ENCODE measurements at regions not wholly inside any gene's neighbourhood (a gene's known extent, or its start where the extent isn't known, plus 50 kb on each side); places are given as distances from the start of the nearest gene placed in this dataset.

- peaks cover 2% of the 10 kb centered on the region for H3K27me3 ChIP-seq (ENCODE audit: insufficient read depth, low read length, poor library complexity)
- no peaks in the 10 kb centered on the region for H3K4me1 ChIP-seq (ENCODE audit: insufficient read depth, low read length)
- H4K20me1 ChIP-seq (ENCODE audit: insufficient read depth, low read length) = no peaks in the 10 kb centered on the region
- no peak for DNase-seq
- TF ChIP-seq EZH2 (IDR thresholded peaks at IDR 0.05; ENCODE audit: borderline replicate concordance, low read depth, low read length, severe bottlenecking) (no peak), CTCF (IDR thresholded peaks at IDR 0.05; ENCODE audit: borderline replicate concordance, extremely low read depth, low read length, poor library complexity, severe bottlenecking) (no peak)
- no peak overlapping the region for H3K4me3 ChIP-seq (ENCODE audit: low read depth in 1 of 2, low read length in 2 of 2)
- ATAC-seq (ENCODE audit: insufficient read depth, low read depth) = no peak
- no peak overlapping the region for H3K27ac ChIP-seq (ENCODE audit: low read length)
- no peaks in the 10 kb centered on the region for H3K36me3 ChIP-seq (ENCODE audit: insufficient read depth, low read length)
- no peaks in the 10 kb centered on the region for H3K9me3 ChIP-seq (ENCODE audit: insufficient read depth, low read length, severe bottlenecking)
- H3K4me2 ChIP-seq (ENCODE audit: insufficient read depth, low read length) = no peak overlapping the region
- H2AFZ ChIP-seq (ENCODE audit: low read depth, low read length) = no peak overlapping the region
- H3K79me2 ChIP-seq (ENCODE audit: insufficient read depth, low read length) = no peaks in the 10 kb centered on the region
- no peak overlapping the region for H3K9ac ChIP-seq (ENCODE audit: low read depth, low read length)
Observed at GRCh38 chr2:75954761-75955160, 244.0 kb upstream of the GCFC2 start.

DNA sequence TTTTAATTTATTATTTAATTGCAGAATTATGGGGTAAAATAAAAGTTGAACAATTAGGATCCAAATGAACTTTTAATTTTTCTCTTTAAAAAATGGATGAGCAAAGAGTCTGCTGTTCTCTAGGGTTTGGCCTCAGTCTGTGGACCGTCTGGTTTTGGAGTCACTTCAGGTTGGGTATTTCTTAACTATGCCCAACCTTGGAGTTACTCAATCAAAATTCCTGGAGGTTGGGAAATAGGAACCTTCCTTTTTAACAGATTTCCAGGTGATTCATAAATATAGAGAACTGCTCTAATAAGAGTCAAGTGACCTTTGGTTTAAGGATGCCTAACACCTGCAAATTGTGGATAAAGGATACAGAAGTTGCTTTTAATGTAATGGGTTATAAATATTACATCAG, 241.5 kb upstream of the GCFC2 start:
- Histone ChIP-seq H3K9me3 (ENCODE audit: insufficient read depth, low read length, severe bottlenecking) (no peaks in the 10 kb centered on the region), H3K36me3 (ENCODE audit: insufficient read depth, low read length) (no peaks in the 10 kb centered on the region), H3K79me2 (ENCODE audit: insufficient read depth, low read length) (no peaks in the 10 kb centered on the region), H4K20me1 (ENCODE audit: insufficient read depth, low read length) (no peaks in the 10 kb centered on the region), H3K27me3 (ENCODE audit: insufficient read depth, low read length, poor library complexity) (peaks cover 2% of the 10 kb centered on the region), H3K4me1 (ENCODE audit: insufficient read depth, low read length) (no peaks in the 10 kb centered on the region), H3K4me2 (ENCODE audit: insufficient read depth, low read length) (no peak overlapping the region), H3K9ac (ENCODE audit: low read depth, low read length) (no peak overlapping the region), H2AFZ (ENCODE audit: low read depth, low read length) (no peak overlapping the region), H3K27ac (ENCODE audit: low read length) (no peak overlapping the region), H3K4me3 (ENCODE audit: low read depth in 1 of 2, low read length in 2 of 2) (no peak overlapping the region)
- TF ChIP-seq CTCF (IDR thresholded peaks at IDR 0.05; ENCODE audit: borderline replicate concordance, extremely low read depth, low read length, poor library complexity, severe bottlenecking) = no peak
- TF ChIP-seq EZH2 (IDR thresholded peaks at IDR 0.05; ENCODE audit: borderline replicate concordance, low read depth, low read length, severe bottlenecking) = no peak
- DNase-seq (no peak), ATAC-seq (ENCODE audit: insufficient read depth, low read depth) (no peak)

DNA sequence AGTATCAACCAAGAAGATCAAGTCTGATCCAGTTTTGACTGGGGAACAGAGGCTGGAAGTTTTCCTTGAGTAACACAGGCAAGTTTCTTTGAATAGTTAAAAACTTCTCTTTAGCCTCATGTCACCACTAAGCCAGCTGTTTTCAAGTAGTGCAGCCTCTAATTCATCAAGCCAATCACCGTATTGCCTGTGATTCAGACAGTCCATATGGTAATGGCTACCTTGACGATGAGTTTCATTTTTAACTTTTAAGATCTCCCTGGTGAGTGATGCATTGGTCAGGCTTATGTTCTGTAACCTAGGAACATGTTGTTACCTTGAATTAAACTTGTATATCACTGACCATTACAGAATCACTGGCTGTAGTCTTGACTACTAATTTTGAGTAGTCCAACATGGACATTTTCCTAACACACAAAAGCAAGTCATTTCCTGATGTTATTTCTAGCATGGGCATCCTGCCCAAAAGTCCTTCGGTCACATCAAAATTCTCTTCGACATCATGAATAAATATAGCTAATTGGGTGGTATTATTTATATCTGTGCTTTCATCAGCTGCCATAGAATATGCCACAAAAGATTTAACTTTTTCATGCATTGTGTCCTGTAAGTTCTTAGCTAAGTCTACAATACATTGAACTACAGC, 238.8 kb upstream of the GCFC2 start:
- no peak overlapping the region for H3K4me3 ChIP-seq (ENCODE audit: low read depth in 1 of 2, low read length in 2 of 2)
- no peaks in the 10 kb centered on the region for H3K36me3 ChIP-seq (ENCODE audit: insufficient read depth, low read length)
- H3K9ac ChIP-seq (ENCODE audit: low read depth, low read length) = no peak overlapping the region
- H3K4me1 ChIP-seq (ENCODE audit: insufficient read depth, low read length) = no peaks in the 10 kb centered on the region
- ATAC-seq (ENCODE audit: insufficient read depth, low read depth) (no peak), DNase-seq (no peak)
- H2AFZ ChIP-seq (ENCODE audit: low read depth, low read length) = no peak overlapping the region
- no peak overlapping the region for H3K4me2 ChIP-seq (ENCODE audit: insufficient read depth, low read length)
- H3K9me3 ChIP-seq (ENCODE audit: insufficient read depth, low read length, severe bottlenecking) = no peaks in the 10 kb centered on the region
- TF ChIP-seq CTCF (IDR thresholded peaks at IDR 0.05; ENCODE audit: borderline replicate concordance, extremely low read depth, low read length, poor library complexity, severe bottlenecking) (no peak), EZH2 (IDR thresholded peaks at IDR 0.05; ENCODE audit: borderline replicate concordance, low read depth, low read length, severe bottlenecking) (no peak)
- H4K20me1 ChIP-seq (ENCODE audit: insufficient read depth, low read length) = no peaks in the 10 kb centered on the region
- no peak overlapping the region for H3K27ac ChIP-seq (ENCODE audit: low read length)
- no peaks in the 10 kb centered on the region for H3K79me2 ChIP-seq (ENCODE audit: insufficient read depth, low read length)
- H3K27me3 ChIP-seq (ENCODE audit: insufficient read depth, low read length, poor library complexity) = no peaks in the 10 kb centered on the region
